SK-N-SH treated with all-trans-retinoic acid at 6 μM for 48 hours (cell line): ENCODE measurements at regions not wholly inside any gene's neighbourhood (a gene's known extent, or its start where the extent isn't known, plus 50 kb on each side); places are given as distances from the start of the nearest gene placed in this dataset.

Experiments used
- ATAC-seq: fragments of 200-7000 bp; cut with Tn5 transposase; 3 replicates; pipeline ENCODE4 v1.9.1; 2020; ENCODE audit warnings: mild to moderate bottlenecking, moderate library complexity
- ARNTL ChIP-seq: fragments of 450-650 bp; formaldehyde crosslinking; IDR thresholded peaks from 2 replicates; pipeline ENCODE4 v1.5.0; 2020; ENCODE audit warnings: low read depth, mild to moderate bottlenecking, moderate library complexity, borderline replicate concordance
- BACH2 ChIP-seq: fragments of 250-450 bp; sonication (Bioruptor Pico); IDR thresholded peaks from 2 replicates; pipeline ENCODE4 v1.9.0; 2021; ENCODE audit warnings: mild to moderate bottlenecking, borderline replicate concordance
- CSDC2 ChIP-seq: fragments of 250-450 bp; sonication (Bioruptor Pico); IDR thresholded peaks from 2 replicates; pipeline ENCODE4 v1.5.0; 2020; ENCODE audit warnings: mild to moderate bottlenecking, moderate library complexity
- ESRRG ChIP-seq: fragments of 250-450 bp; sonication (Bioruptor Pico); IDR thresholded peaks from 2 replicates; pipeline ENCODE4 v1.6.1; 2021; ENCODE audit warnings: mild to moderate bottlenecking
- GLIS3 ChIP-seq: fragments of 250-450 bp; sonication (Bioruptor Pico); IDR thresholded peaks from 2 replicates; pipeline ENCODE4 v1.5.0; 2020; ENCODE audit warnings: mild to moderate bottlenecking, moderate library complexity
- ISL1 ChIP-seq: fragments of 250-450 bp; sonication (Bioruptor Pico); IDR thresholded peaks from 2 replicates; pipeline ENCODE4 v2.1.2; 2022; ENCODE audit warnings: mild to moderate bottlenecking, moderate library complexity
- OSR1 ChIP-seq: fragments of 250-450 bp; sonication (Bioruptor Pico); IDR thresholded peaks from 2 replicates; pipeline ENCODE4 v1.8.0; 2022; ENCODE audit warnings: moderate library complexity, mild to moderate bottlenecking, inconsistent platforms
- PPARA ChIP-seq: fragments of 250-450 bp; sonication (Bioruptor Pico); IDR thresholded peaks from 2 replicates; pipeline ENCODE4 v1.5.0; 2020; ENCODE audit warnings: mild to moderate bottlenecking, borderline replicate concordance
- SNAI2 ChIP-seq: fragments of 250-450 bp; sonication (Bioruptor Pico); IDR thresholded peaks from 2 replicates; pipeline ENCODE4 v1.5.0; 2020; ENCODE audit warnings: mild to moderate bottlenecking, moderate library complexity
- TCF4 ChIP-seq: fragments of 250-450 bp; sonication (Bioruptor Pico); IDR thresholded peaks from 2 replicates; pipeline ENCODE4 v1.8.0; 2021; ENCODE audit warnings: mild to moderate bottlenecking, moderate library complexity, borderline replicate concordance
- TOX ChIP-seq: fragments of 250-450 bp; sonication (Bioruptor Pico); IDR thresholded peaks from 2 replicates; pipeline ENCODE4 v1.8.0; 2021; ENCODE audit warnings: mild to moderate bottlenecking, moderate library complexity, borderline replicate concordance
- TSHZ2 ChIP-seq: fragments of 250-450 bp; sonication (Bioruptor Pico); IDR thresholded peaks from 2 replicates; pipeline ENCODE4 v1.5.0; 2020; ENCODE audit warnings: mild to moderate bottlenecking, moderate library complexity
- ZC3H10 ChIP-seq: fragments of 250-450 bp; sonication (Bioruptor Pico); IDR thresholded peaks from 2 replicates; pipeline ENCODE4 v1.5.1; 2021; ENCODE audit warnings: mild to moderate bottlenecking, moderate library complexity
- ZFP3 ChIP-seq: fragments of 250-450 bp; sonication (Bioruptor Pico); IDR thresholded peaks from 2 replicates; pipeline ENCODE4 v1.5.0; 2020; ENCODE audit warnings: mild to moderate bottlenecking, moderate library complexity
- ZFP30 ChIP-seq: fragments of 450-650 bp; formaldehyde crosslinking; IDR thresholded peaks from 2 replicates; pipeline ENCODE4 v1.5.0; 2022; ENCODE audit warnings: mild to moderate bottlenecking, moderate library complexity
- ZNF565 ChIP-seq: fragments of 450-650 bp; formaldehyde crosslinking; conservative IDR thresholded peaks from 2 replicates; pipeline ENCODE4 v1.5.0; 2020; ENCODE audit warnings: low read depth, mild to moderate bottlenecking, moderate library complexity
- ZNF70 ChIP-seq: fragments of 450-650 bp; formaldehyde crosslinking; IDR thresholded peaks from 2 replicates; pipeline ENCODE4 v1.5.0; 2020; ENCODE audit warnings: mild to moderate bottlenecking, moderate library complexity
- ZNF8 ChIP-seq: fragments of 450-650 bp; formaldehyde crosslinking; IDR thresholded peaks from 2 replicates; pipeline ENCODE4 v1.5.0; 2020; ENCODE audit warnings: mild to moderate bottlenecking, moderate library complexity
- TF ChIP-seq, protein P1 (sequence below): fragments of 250-450 bp; sonication (Bioruptor Pico); IDR thresholded peaks from 2 replicates; pipeline ENCODE4 v1.5.1; 2021; ENCODE audit warnings: mild to moderate bottlenecking, moderate library complexity
- TF ChIP-seq, protein P2 (sequence below): fragments of 250-450 bp; sonication (Bioruptor Pico); IDR thresholded peaks from 2 replicates; pipeline ENCODE4 v1.8.0; 2021; ENCODE audit warnings: low read depth, mild to moderate bottlenecking, moderate library complexity, borderline replicate concordance

- TF ChIP-seq GLIS3 (CRISPR knock-in tag) = no peak
- TF ChIP-seq ARNTL = no peak
- no peak for TF ChIP-seq TSHZ2 (CRISPR knock-in tag)
- TF ChIP-seq ISL1 (CRISPR knock-in tag) = no peak
- no peak for TF ChIP-seq SNAI2 (CRISPR knock-in tag)
- TF ChIP-seq ZC3H10 = no peak
- no peak for TF ChIP-seq ZNF8
- no peak for TF ChIP-seq OSR1
- TF ChIP-seq ZNF70 (CRISPR knock-in tag) = no peak
- TF ChIP-seq TOX = no peak
- no peak for TF ChIP-seq ESRRG (CRISPR knock-in tag)
- no peak for TF ChIP-seq ZFP3 (CRISPR knock-in tag)
- no peak for TF ChIP-seq CSDC2 (CRISPR knock-in tag)
- TF ChIP-seq, protein P1, sequence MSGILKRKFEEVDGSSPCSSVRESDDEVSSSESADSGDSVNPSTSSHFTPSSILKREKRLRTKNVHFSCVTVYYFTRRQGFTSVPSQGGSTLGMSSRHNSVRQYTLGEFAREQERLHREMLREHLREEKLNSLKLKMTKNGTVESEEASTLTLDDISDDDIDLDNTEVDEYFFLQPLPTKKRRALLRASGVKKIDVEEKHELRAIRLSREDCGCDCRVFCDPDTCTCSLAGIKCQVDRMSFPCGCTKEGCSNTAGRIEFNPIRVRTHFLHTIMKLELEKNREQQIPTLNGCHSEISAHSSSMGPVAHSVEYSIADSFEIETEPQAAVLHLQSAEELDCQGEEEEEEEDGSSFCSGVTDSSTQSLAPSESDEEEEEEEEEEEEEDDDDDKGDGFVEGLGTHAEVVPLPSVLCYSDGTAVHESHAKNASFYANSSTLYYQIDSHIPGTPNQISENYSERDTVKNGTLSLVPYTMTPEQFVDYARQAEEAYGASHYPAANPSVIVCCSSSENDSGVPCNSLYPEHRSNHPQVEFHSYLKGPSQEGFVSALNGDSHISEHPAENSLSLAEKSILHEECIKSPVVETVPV (CRISPR knock-in tag) = no peak
- no peak for TF ChIP-seq ZFP30 (CRISPR knock-in tag)
- no peak for TF ChIP-seq PPARA (CRISPR knock-in tag)
- TF ChIP-seq, protein P2, sequence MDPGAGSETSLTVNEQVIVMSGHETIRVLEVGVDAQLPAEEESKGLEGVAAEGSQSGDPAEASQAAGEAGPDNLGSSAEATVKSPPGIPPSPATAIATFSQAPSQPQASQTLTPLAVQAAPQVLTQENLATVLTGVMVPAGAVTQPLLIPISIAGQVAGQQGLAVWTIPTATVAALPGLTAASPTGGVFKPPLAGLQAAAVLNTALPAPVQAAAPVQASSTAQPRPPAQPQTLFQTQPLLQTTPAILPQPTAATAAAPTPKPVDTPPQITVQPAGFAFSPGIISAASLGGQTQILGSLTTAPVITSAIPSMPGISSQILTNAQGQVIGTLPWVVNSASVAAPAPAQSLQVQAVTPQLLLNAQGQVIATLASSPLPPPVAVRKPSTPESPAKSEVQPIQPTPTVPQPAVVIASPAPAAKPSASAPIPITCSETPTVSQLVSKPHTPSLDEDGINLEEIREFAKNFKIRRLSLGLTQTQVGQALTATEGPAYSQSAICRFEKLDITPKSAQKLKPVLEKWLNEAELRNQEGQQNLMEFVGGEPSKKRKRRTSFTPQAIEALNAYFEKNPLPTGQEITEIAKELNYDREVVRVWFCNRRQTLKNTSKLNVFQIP (CRISPR knock-in tag) = no peak
- no peak for TF ChIP-seq BACH2
- TF ChIP-seq TCF4 (CRISPR knock-in tag) = no peak
- no peak for ATAC-seq
Measured at GRCh38 chr16:86051368-86052114, 152.6 kb downstream of the IRF8 start.

- TF ChIP-seq ZNF70 (CRISPR knock-in tag) = no peak
- no peak for TF ChIP-seq ZNF565
- TF ChIP-seq, protein P1 (CRISPR knock-in tag) = no peak
- ATAC-seq = no peak
Measured at GRCh38 chr16:86052115-86052670, 153.2 kb downstream of the IRF8 start.

- TF ChIP-seq ZNF8 = no peak
- TF ChIP-seq TSHZ2 (CRISPR knock-in tag) = no peak
- TF ChIP-seq CSDC2 (CRISPR knock-in tag) = no peak
- TF ChIP-seq GLIS3 (CRISPR knock-in tag) = no peak
- no peak for ATAC-seq
Measured at GRCh38 chr16:86052926-86053325, 154.0 kb downstream of the IRF8 start.
